Endodermal cell (in vitro differentiated cells): ENCODE measurements at regions not wholly inside any gene's neighbourhood (a gene's known extent, or its start where the extent isn't known, plus 50 kb on each side); places are given as distances from the start of the nearest gene placed in this dataset.

Experiments used
- DNase-seq: peaks from one replicate; pipeline ENCODE4 v3.0.0-alpha.2; 2017
- H3K27ac ChIP-seq: 2 replicates; pipeline ENCODE4 v1.5.1; 2013; ENCODE audit warnings: mild to moderate bottlenecking, low read depth, low read length, moderate library complexity
- H3K27me3 ChIP-seq: 2 replicates; pipeline ENCODE4 v1.6.1; 2013; ENCODE audit warnings: mild to moderate bottlenecking, low read length, moderate library complexity; ENCODE audit not compliant: insufficient read depth, control insufficient read depth, poor library complexity, severe bottlenecking
- H3K36me3 ChIP-seq: 2 replicates; pipeline ENCODE4 v1.7.0; 2013; ENCODE audit warnings: mild to moderate bottlenecking, low read length, moderate library complexity; ENCODE audit not compliant: control insufficient read depth, insufficient read depth
- H3K4me1 ChIP-seq: one replicate; pipeline ENCODE4 v1.7.0; 2013; ENCODE audit warnings: low read length; ENCODE audit not compliant: control insufficient read depth, insufficient read depth
- H3K4me3 ChIP-seq: 2 replicates; pipeline ENCODE4 v1.5.1; 2013; ENCODE audit warnings: mild to moderate bottlenecking, low read length, moderate library complexity
- H3K9ac ChIP-seq: 2 replicates; pipeline ENCODE4 v1.6.1; 2013; ENCODE audit warnings: mild to moderate bottlenecking, low read length, moderate library complexity; ENCODE audit not compliant: poor library complexity, severe bottlenecking; ENCODE audit errors: extremely low read depth
- H3K9me3 ChIP-seq: 2 replicates; pipeline ENCODE4 v1.6.1; 2013; ENCODE audit warnings: mild to moderate bottlenecking, low read length, moderate library complexity; ENCODE audit not compliant: control insufficient read depth
- H3K27ac Mint-ChIP-seq: 2 replicates; pipeline ENCODE4 v1.8.0; 2020; ENCODE audit warnings: mixed read lengths
- H3K27me3 Mint-ChIP-seq: 2 replicates; pipeline ENCODE4 v1.8.0; 2021; ENCODE audit warnings: mild to moderate bottlenecking, mixed read lengths; ENCODE audit not compliant: insufficient read depth
- H3K36me3 Mint-ChIP-seq: 2 replicates; pipeline ENCODE4 v1.8.0; 2020; ENCODE audit warnings: low read depth, mixed read lengths
- H3K4me1 Mint-ChIP-seq: 2 replicates; pipeline ENCODE4 v1.8.0; 2020; ENCODE audit warnings: mixed read lengths
- H3K4me3 Mint-ChIP-seq: 2 replicates; pipeline ENCODE4 v1.8.0; 2020; ENCODE audit warnings: mild to moderate bottlenecking, moderate library complexity, mixed read lengths
- H3K9me3 Mint-ChIP-seq: 2 replicates; pipeline ENCODE4 v1.8.0; 2020; ENCODE audit warnings: mild to moderate bottlenecking, mixed read lengths
- CTCF ChIP-seq: fragments of 200-600 bp; sonication (generic); conservative IDR thresholded peaks from 2 replicates; pipeline ENCODE4 v1.5.0; 2021; ENCODE audit warnings: antibody characterized with exemption, mild to moderate bottlenecking
- WGBS, 2 experiments: methylation state at CpG; one replicate each; pipeline versions ENCODE4 v1.1.5 to v1.1.7; 2013; ENCODE audit warnings: missing lambda C conversion rate in 2 of 2, mixed read lengths in 1 of 2; ENCODE audit not compliant: insufficient coverage in 1 of 2, insufficient read length in 1 of 2; 5-methylcytosine and 5-hydroxymethylcytosine counted together

- Mint-ChIP-seq H3K4me3 (no peak overlapping the region), H3K4me1 (no peaks in the 10 kb centered on the region), H3K27ac (no peak overlapping the region), H3K36me3 (no peaks in the 10 kb centered on the region), H3K9me3 (no peaks in the 10 kb centered on the region), H3K27me3 (no peaks in the 10 kb centered on the region)
- H3K4me1 ChIP-seq, result no peaks in the 10 kb centered on the region
- no peak for TF ChIP-seq CTCF
- no peak overlapping the region for H3K27ac ChIP-seq
- no peaks in the 10 kb centered on the region for H3K36me3 ChIP-seq
- no peaks in the 10 kb centered on the region for H3K9me3 ChIP-seq
- H3K4me3 ChIP-seq, result no peak overlapping the region
- no peaks in the 10 kb centered on the region for H3K27me3 ChIP-seq
- DNase-seq, result no peak
- H3K9ac ChIP-seq, result no peak overlapping the region
Measured at GRCh38 chr2:205869439-205869838, 187.1 kb downstream of the NRP2 start.

- no peaks in the 10 kb centered on the region for H3K9me3 ChIP-seq
- Mint-ChIP-seq H3K4me3 (no peak overlapping the region), H3K27me3 (no peaks in the 10 kb centered on the region), H3K27ac (no peak overlapping the region), H3K4me1 (no peaks in the 10 kb centered on the region), H3K36me3 (no peaks in the 10 kb centered on the region), H3K9me3 (no peaks in the 10 kb centered on the region)
- H3K27ac ChIP-seq, result no peak overlapping the region
- no peaks in the 10 kb centered on the region for H3K4me1 ChIP-seq
- no peaks in the 10 kb centered on the region for H3K27me3 ChIP-seq
- no peak for DNase-seq
- no peak for TF ChIP-seq CTCF
- no peak overlapping the region for H3K9ac ChIP-seq
- WGBS, 2 experiments, result 83 to 96% methylated on average over 4 to 8 of the region's 8 CpGs
- no peaks in the 10 kb centered on the region for H3K36me3 ChIP-seq
- H3K4me3 ChIP-seq, result no peak overlapping the region
Measured at GRCh38 chr2:205868773-205869333, 186.6 kb downstream of the NRP2 start.

- Mint-ChIP-seq H3K27me3 (no peaks in the 10 kb centered on the region), H3K4me1 (no peaks in the 10 kb centered on the region), H3K9me3 (no peaks in the 10 kb centered on the region), H3K27ac (no peak overlapping the region), H3K36me3 (no peaks in the 10 kb centered on the region), H3K4me3 (no peak overlapping the region)
- Histone ChIP-seq H3K36me3 (no peaks in the 10 kb centered on the region), H3K27me3 (no peaks in the 10 kb centered on the region), H3K27ac (no peak overlapping the region), H3K9ac (no peak overlapping the region), H3K4me3 (no peak overlapping the region), H3K4me1 (no peaks in the 10 kb centered on the region), H3K9me3 (no peaks in the 10 kb centered on the region)
- TF ChIP-seq CTCF, result no peak
- 84% methylated on average over 2 of the region's 2 CpGs; no CpG with 5 or more reads in 1 of the 2 experiments for WGBS, 2 experiments
- DNase-seq, result no peak
Measured at GRCh38 chr2:205868053-205868452, 185.8 kb downstream of the NRP2 start.
